ENCODE measurements at regions not wholly inside any gene's neighbourhood (a gene's known extent, or its start where the extent isn't known, plus 50 kb on each side); places are given as distances from the start of the nearest gene placed in this dataset.

- TF ChIP-seq EZH2 (IDR thresholded peaks at IDR 0.05; ENCODE audit: insufficient read depth, poor library complexity, severe bottlenecking) (no peak), EZH2phosphoT487 (IDR thresholded peaks at IDR 0.05; ENCODE audit: insufficient read depth, low read depth) (no peak)
Measured at GRCh38 chr5:159695741-159696294, 220.5 kb upstream of the ADRA1B start.

All from GM23248 (cell line).